ENCODE measurements at regions not wholly inside any gene's neighbourhood (a gene's known extent, or its start where the extent isn't known, plus 50 kb on each side); places are given as distances from the start of the nearest gene placed in this dataset.

- DNase-seq (ENCODE audit: low read depth, low spot score), result no peak
Observed at GRCh38 chr2:156164091-156164720, 168.3 kb downstream of the NR4A2 start.

GRCh38 chr2:156158808-156159207 is 173.7 kb downstream of the NR4A2 start:
- DNase-seq (ENCODE audit: low read depth, low spot score), result no peak

- peak; percentile 3 for DNase-seq (ENCODE audit: low read depth, low spot score)
Observed at GRCh38 chr2:156157670-156158069, 174.9 kb downstream of the NR4A2 start.

- no peak for DNase-seq (ENCODE audit: low read depth, low spot score)
Observed at GRCh38 chr2:156156580-156156979, 175.9 kb downstream of the NR4A2 start.

- DNase-seq (ENCODE audit: low read depth, low spot score), result no peak
Observed at GRCh38 chr2:156155319-156155718, 177.2 kb downstream of the NR4A2 start.

- no peak for DNase-seq (ENCODE audit: low read depth, low spot score)
Observed at GRCh38 chr2:156151351-156151750, 181.2 kb downstream of the NR4A2 start.

GRCh38 chr2:156147594-156148330 is 184.8 kb downstream of the NR4A2 start:
- peak; percentile 45 for DNase-seq (ENCODE audit: low read depth, low spot score)

- no peak for DNase-seq (ENCODE audit: low read depth, low spot score)
Observed at GRCh38 chr2:156145976-156146375, 186.5 kb downstream of the NR4A2 start.

GRCh38 chr2:156145469-156145868 is 187.1 kb downstream of the NR4A2 start:
- DNase-seq (ENCODE audit: low read depth, low spot score), result no peak

- no peak for DNase-seq (ENCODE audit: low read depth, low spot score)
Observed at GRCh38 chr2:156136566-156136965, 196.0 kb downstream of the NR4A2 start.

GRCh38 chr2:156134887-156135286 is 197.6 kb downstream of the NR4A2 start:
- DNase-seq (ENCODE audit: low read depth, low spot score), result no peak

- DNase-seq (ENCODE audit: low read depth, low spot score), result no peak
Observed at GRCh38 chr2:156132941-156133340, 199.6 kb downstream of the NR4A2 start.

- DNase-seq (ENCODE audit: low read depth, low spot score), result no peak
Observed at GRCh38 chr2:156132130-156132529, 200.4 kb downstream of the NR4A2 start.

GRCh38 chr2:156129227-156129626 is 203.3 kb downstream of the NR4A2 start:
- no peak for DNase-seq (ENCODE audit: low read depth, low spot score)

- DNase-seq (ENCODE audit: low read depth, low spot score), result peak; percentile 9
Observed at GRCh38 chr2:156125018-156125417, 207.5 kb downstream of the NR4A2 start.

- no peak for DNase-seq (ENCODE audit: low read depth, low spot score)
Observed at GRCh38 chr2:156124458-156124857, 208.1 kb downstream of the NR4A2 start.

- no peak for DNase-seq (ENCODE audit: low read depth, low spot score)
Observed at GRCh38 chr2:156118753-156119416, 213.6 kb downstream of the NR4A2 start.

GRCh38 chr2:156116113-156116512 is 216.4 kb downstream of the NR4A2 start:
- peak; percentile 24 for DNase-seq (ENCODE audit: low read depth, low spot score)

- peak; percentile 69 for DNase-seq (ENCODE audit: low read depth, low spot score)
Observed at GRCh38 chr2:156115338-156115737, 217.2 kb downstream of the NR4A2 start.

GRCh38 chr2:156112323-156112722 is 220.2 kb downstream of the NR4A2 start:
- no peak for DNase-seq (ENCODE audit: low read depth, low spot score)

GRCh38 chr2:156110890-156111289 is 221.6 kb downstream of the NR4A2 start:
- DNase-seq (ENCODE audit: low read depth, low spot score), result no peak

GRCh38 chr2:156099382-156099781 is 233.1 kb downstream of the NR4A2 start:
- no peak for DNase-seq (ENCODE audit: low read depth, low spot score)

GRCh38 chr2:156098506-156098905 is 234.0 kb downstream of the NR4A2 start:
- DNase-seq (ENCODE audit: low read depth, low spot score), result no peak
